Pancreas (tissue), 8 donors: ENCODE measurements at regions not wholly inside any gene's neighbourhood (a gene's known extent, or its start where the extent isn't known, plus 50 kb on each side); places are given as distances from the start of the nearest gene placed in this dataset.

Experiments used
- ATAC-seq, 4 donors: fragments of 200-7000 bp; cut with Tn5 transposase; one replicate each; pipeline versions ENCODE4 v1.8.0 to v1.9.1; 2020; ENCODE audit warnings: mild to moderate bottlenecking in 4 of 4, moderate library complexity in 4 of 4
- DNase-seq, 6 donors: peaks; one replicate each; pipeline ENCODE4 v3.0.0-alpha.2; 2020
- FAIRE-seq: peaks from 2 replicates; lab custom pipeline; 2012; peaks lifted over from hg19 to GRCh38; lab: Jason Lieb, UNC
- H3K27ac ChIP-seq, 4 donors: fragments of 200-600 bp; sonication (generic); 1 replicate in 3 of 4; 2 replicates in 1 of 4; pipeline versions ENCODE4 v1.5.0 to v1.8.0; 2020
- H3K27me3 ChIP-seq, 4 donors: fragments of 200-600 bp; one replicate each; pipeline ENCODE4 v1.8.0; 2021
- H3K36me3 ChIP-seq, 3 donors: fragments of 200-600 bp; sonication (generic) in 1 of 3; one replicate each; pipeline versions ENCODE4 v1.5.0 to v1.8.0; 2020 to 2021
- H3K4me1 ChIP-seq, 3 donors: fragments of 200-600 bp; one replicate each; pipeline ENCODE4 v1.8.0; 2021
- H3K4me3 ChIP-seq, 4 donors: fragments of 200-600 bp; sonication (generic) in 2 of 4; one replicate each; pipeline versions ENCODE4 v1.5.0 to v1.8.0; 2020 to 2021
- H3K9me3 ChIP-seq, 4 donors: fragments of 200-600 bp; one replicate each; pipeline ENCODE4 v1.8.0; 2021
- intact Hi-C, 3 donors: fragments of 100-400 bp; cut with DNase I; formaldehyde crosslinking; loops; one replicate each; pipeline versions ENCODE4 v1.11.1 to v1.14.2; 2022
- TF ChIP-seq, protein P1 (sequence below), 4 donors: fragments of 200-600 bp; sonication (generic) in 3 of 4; IDR thresholded peaks; one replicate each; pipeline versions ENCODE4 v1.5.0 to v1.8.0; 2021; ENCODE audit warnings: antibody characterized with exemption in 4 of 4
- donor health status: DM: no; HTN: no; CAD: no; lungs with moderate emphysema.
- donor health status: DM: no; HTN: no; CAD: no.
- donor health status: control.
- donor health status: control.
- donor health status: DM: yes; HTN: yes; CAD: no.
- donor health status: DM: no; HTN: no; CAD: no.
- donor health status: DM: no; HTN: no; CAD: no.
- donor health status: DM: yes; HTN: yes; CAD: no.

DNA sequence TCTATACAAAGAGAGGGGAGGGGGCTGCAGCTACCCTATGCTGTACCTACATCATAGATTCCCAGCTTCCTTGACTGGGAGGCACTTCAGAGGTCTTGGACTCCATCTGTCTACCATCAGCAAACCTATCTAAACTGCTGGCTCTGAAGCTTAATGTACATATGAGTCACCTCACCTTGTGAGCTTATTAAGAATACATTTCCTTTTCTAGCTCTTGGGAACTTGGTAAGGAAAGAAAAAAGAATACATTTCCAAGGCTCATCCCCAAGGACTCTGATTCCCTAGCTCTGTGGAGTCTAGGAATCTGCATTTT, 50.0 kb upstream of the PRELP start:
- no peak for ATAC-seq
- DNase-seq: no peak
- TF ChIP-seq, protein P1, sequence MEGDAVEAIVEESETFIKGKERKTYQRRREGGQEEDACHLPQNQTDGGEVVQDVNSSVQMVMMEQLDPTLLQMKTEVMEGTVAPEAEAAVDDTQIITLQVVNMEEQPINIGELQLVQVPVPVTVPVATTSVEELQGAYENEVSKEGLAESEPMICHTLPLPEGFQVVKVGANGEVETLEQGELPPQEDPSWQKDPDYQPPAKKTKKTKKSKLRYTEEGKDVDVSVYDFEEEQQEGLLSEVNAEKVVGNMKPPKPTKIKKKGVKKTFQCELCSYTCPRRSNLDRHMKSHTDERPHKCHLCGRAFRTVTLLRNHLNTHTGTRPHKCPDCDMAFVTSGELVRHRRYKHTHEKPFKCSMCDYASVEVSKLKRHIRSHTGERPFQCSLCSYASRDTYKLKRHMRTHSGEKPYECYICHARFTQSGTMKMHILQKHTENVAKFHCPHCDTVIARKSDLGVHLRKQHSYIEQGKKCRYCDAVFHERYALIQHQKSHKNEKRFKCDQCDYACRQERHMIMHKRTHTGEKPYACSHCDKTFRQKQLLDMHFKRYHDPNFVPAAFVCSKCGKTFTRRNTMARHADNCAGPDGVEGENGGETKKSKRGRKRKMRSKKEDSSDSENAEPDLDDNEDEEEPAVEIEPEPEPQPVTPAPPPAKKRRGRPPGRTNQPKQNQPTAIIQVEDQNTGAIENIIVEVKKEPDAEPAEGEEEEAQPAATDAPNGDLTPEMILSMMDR (IDR thresholded peaks at IDR 0.05): no peak
- no peak for FAIRE-seq
- H3K4me3 ChIP-seq: no peak overlapping the region
- H3K27ac ChIP-seq: no peak overlapping the region
- H3K27me3 ChIP-seq: no peaks in the 10 kb centered on the region
- intact Hi-C loops: no loop called here
- no peaks in the 10 kb centered on the region for H3K4me1 ChIP-seq
- no peaks in the 10 kb centered on the region for H3K9me3 ChIP-seq
- no peaks in the 10 kb centered on the region for H3K36me3 ChIP-seq
